Osteoblast (primary cell): ENCODE measurements at regions not wholly inside any gene's neighbourhood (a gene's known extent, or its start where the extent isn't known, plus 50 kb on each side); places are given as distances from the start of the nearest gene placed in this dataset.
A peak's percentile ranks its signal among the peaks of the same experiment; 100 is the strongest.

Experiments used
- DNase-seq: peaks from one replicate; pipeline ENCODE4 v3.0.0; 2011; ENCODE audit warnings: low spot score, mixed read lengths; ENCODE audit not compliant: insufficient read length; ENCODE audit errors: missing footprints
- H2AFZ ChIP-seq: 2 replicates; pipeline ENCODE4 v1.6.0; 2011; ENCODE audit warnings: mild to moderate bottlenecking, low read length
- H3K27ac ChIP-seq: 2 replicates; pipeline ENCODE4 v1.5.1; 2011; ENCODE audit warnings: mild to moderate bottlenecking, low read depth, low read length, moderate library complexity
- H3K27me3 ChIP-seq: 2 replicates; pipeline ENCODE4 v1.6.0; 2012; ENCODE audit warnings: mild to moderate bottlenecking, control low read depth, inconsistent platforms, low read length, moderate library complexity; ENCODE audit not compliant: insufficient read depth
- H3K36me3 ChIP-seq: 2 replicates; pipeline ENCODE4 v1.5.1; 2011; ENCODE audit warnings: mild to moderate bottlenecking, low read length, control low read depth, moderate library complexity; ENCODE audit not compliant: insufficient read depth
- H3K4me1 ChIP-seq: 2 replicates; pipeline ENCODE4 v1.5.1; 2011; ENCODE audit warnings: mild to moderate bottlenecking, low read length, control low read depth, moderate library complexity; ENCODE audit not compliant: insufficient read depth
- H3K4me2 ChIP-seq: 2 replicates; pipeline ENCODE4 v1.6.0; 2011; ENCODE audit warnings: mild to moderate bottlenecking, low read length; ENCODE audit not compliant: insufficient read depth
- H3K4me3 ChIP-seq: fragments of 200-600 bp; sonication (generic); 3 replicates; pipeline ENCODE4 v1.5.1; 2012; ENCODE audit warnings: mild to moderate bottlenecking, low read length, inconsistent platforms; ENCODE audit not compliant: insufficient read depth
- H3K79me2 ChIP-seq: 2 replicates; pipeline ENCODE4 v1.6.0; 2012; ENCODE audit warnings: mild to moderate bottlenecking, low read length, control low read depth, inconsistent platforms; ENCODE audit not compliant: insufficient read depth
- H3K9me3 ChIP-seq: 2 replicates; pipeline ENCODE4 v1.5.1; 2011; ENCODE audit warnings: low read depth, low read length, control low read depth
- H4K20me1 ChIP-seq: 2 replicates; pipeline ENCODE4 v1.6.0; 2012; ENCODE audit warnings: mild to moderate bottlenecking, low read length, control low read depth; ENCODE audit not compliant: insufficient read depth
- TF ChIP-seq, protein P1 (sequence below): IDR thresholded peaks from 2 replicates; pipeline ENCODE4 v1.5.1; 2011; ENCODE audit warnings: mild to moderate bottlenecking, low read depth, low read length, moderate library complexity; ENCODE audit errors: extremely low read depth

DNA sequence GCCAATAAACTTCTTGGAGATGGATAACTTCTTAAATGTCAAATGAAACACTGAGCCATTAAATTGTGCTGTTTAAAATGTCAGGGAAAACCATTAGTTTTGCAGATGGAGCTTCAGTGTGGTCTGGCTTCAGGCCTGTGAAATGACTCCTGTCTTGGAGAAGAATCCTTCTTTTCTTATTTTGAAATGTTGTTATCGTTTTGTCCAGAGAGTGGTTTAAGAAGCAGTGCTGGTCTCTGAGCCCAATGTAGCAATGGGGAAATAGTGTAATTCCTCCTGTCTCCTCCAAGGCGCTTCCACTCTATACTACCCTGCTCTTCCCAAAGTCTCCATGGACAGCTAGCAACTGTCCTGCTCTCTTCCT, 177.6 kb downstream of the REEP3 start:
- H3K9me3 ChIP-seq, result no peaks in the 10 kb centered on the region
- TF ChIP-seq, protein P1, sequence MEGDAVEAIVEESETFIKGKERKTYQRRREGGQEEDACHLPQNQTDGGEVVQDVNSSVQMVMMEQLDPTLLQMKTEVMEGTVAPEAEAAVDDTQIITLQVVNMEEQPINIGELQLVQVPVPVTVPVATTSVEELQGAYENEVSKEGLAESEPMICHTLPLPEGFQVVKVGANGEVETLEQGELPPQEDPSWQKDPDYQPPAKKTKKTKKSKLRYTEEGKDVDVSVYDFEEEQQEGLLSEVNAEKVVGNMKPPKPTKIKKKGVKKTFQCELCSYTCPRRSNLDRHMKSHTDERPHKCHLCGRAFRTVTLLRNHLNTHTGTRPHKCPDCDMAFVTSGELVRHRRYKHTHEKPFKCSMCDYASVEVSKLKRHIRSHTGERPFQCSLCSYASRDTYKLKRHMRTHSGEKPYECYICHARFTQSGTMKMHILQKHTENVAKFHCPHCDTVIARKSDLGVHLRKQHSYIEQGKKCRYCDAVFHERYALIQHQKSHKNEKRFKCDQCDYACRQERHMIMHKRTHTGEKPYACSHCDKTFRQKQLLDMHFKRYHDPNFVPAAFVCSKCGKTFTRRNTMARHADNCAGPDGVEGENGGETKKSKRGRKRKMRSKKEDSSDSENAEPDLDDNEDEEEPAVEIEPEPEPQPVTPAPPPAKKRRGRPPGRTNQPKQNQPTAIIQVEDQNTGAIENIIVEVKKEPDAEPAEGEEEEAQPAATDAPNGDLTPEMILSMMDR, result no peak
- peak overlapping the region; percentile 68 for H3K4me2 ChIP-seq
- H2AFZ ChIP-seq, result peak overlapping the region; percentile 54
- H3K36me3 ChIP-seq, result no peaks in the 10 kb centered on the region
- H3K79me2 ChIP-seq, result no peaks in the 10 kb centered on the region
- no peaks in the 10 kb centered on the region for H3K27me3 ChIP-seq
- peak; percentile 45 for DNase-seq
- no peaks in the 10 kb centered on the region for H4K20me1 ChIP-seq
- H3K4me3 ChIP-seq, result no peak overlapping the region
- H3K27ac ChIP-seq, result peak overlapping the region; percentile 93
- H3K4me1 ChIP-seq, result peaks cover 40% of the 10 kb centered on the region

DNA sequence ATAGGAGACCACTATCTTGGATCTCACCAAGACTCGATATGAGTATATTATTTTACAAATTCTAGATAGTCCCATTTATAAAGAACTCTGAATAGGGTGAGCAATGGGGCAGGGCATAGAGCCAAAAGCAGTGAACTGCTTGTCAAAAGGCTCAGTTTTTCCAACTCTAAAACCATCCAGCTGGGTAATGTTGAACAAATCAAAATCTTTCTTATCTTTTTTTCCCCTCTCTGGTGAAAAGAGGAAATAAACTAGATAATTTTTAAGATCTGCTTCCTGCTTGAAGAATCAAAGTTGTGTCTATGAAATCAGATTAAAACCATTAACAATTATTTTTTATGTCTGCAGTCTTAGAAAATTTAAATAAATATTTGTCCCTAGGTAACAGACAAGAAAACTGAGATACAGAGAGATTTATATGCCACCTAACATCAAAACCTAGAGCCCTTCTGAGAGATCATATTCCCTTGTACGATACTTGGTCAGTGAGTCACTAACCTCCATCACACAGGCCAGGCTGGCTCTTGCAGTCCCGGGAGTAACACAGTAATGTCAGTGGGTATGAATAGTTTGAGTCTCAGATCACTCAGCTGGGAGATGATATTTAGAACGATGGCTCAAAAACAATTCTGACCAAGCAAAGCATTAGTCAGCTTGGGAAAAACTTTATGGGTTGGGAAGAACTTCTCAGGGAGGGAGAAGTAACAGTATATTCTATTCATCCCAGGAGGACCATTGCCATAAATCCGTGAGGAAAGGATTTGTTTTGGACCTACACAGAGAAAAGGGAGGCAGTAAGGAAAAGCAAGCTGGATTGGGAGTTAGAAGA, 178.8 kb downstream of the REEP3 start:
- H3K9me3 ChIP-seq, result no peaks in the 10 kb centered on the region
- TF ChIP-seq, protein P1, result no peak
- H4K20me1 ChIP-seq, result no peaks in the 10 kb centered on the region
- H3K36me3 ChIP-seq, result no peaks in the 10 kb centered on the region
- H3K4me3 ChIP-seq, result peak overlapping the region; percentile 21
- H3K27me3 ChIP-seq, result no peaks in the 10 kb centered on the region
- peak; percentile 61 for DNase-seq
- no peak overlapping the region for H2AFZ ChIP-seq
- peaks cover 40% of the 10 kb centered on the region for H3K4me1 ChIP-seq
- peak overlapping the region; percentile 93 for H3K27ac ChIP-seq
- no peaks in the 10 kb centered on the region for H3K79me2 ChIP-seq
- peak overlapping the region; percentile 68 for H3K4me2 ChIP-seq

DNA sequence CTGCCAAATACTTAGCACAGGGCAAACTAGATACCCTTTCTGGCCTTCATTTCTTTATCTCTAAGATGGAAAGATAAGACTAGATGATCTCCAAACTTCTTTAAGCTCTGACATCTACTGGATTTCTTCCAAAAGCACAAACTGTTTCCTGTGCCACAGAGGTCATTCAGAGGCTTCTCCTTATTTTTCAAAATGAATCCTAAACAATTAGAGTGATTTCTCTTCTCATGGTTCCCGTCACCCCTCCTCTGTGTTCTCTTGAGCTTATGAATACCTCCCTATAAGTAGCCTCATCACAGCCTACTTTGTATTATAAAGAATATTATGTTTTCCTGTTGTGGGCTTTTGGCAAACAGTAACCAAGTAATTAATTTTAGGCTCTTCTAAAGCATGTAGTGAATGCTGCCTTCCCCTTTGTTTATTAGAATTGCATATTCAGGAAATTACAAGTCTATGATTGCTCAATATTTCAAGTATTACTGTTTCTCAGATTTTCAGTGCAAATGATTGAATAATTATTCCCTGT, 179.5 kb downstream of the REEP3 start:
- TF ChIP-seq, protein P1, result no peak
- Histone ChIP-seq H3K36me3 (no peaks in the 10 kb centered on the region), H3K27me3 (no peaks in the 10 kb centered on the region), H2AFZ (no peak overlapping the region), H3K79me2 (no peaks in the 10 kb centered on the region), H3K4me1 (peaks cover 40% of the 10 kb centered on the region), H3K9me3 (no peaks in the 10 kb centered on the region), H4K20me1 (no peaks in the 10 kb centered on the region), H3K27ac (peak overlapping the region; percentile 93), H3K4me2 (peak overlapping the region; percentile 68), H3K4me3 (peak overlapping the region; percentile 21)
- no peak for DNase-seq

DNA sequence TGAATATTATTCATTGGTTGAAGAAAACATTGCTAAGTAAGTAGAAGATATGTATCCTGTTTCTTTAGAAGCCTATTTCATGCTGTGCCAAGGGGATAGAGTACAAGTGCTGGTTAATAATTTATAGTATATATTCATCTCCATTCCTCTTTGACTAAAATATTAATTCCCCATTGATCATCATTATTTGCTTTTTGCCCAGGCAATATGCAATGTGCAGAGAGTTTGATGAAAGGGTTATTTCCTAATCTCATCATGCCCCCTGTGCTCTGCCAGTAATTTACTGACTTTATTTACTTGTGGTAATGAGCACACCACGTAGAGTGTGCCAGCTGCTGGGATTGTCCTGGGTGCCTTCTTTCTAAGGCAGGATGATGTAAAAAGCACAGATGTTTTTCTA, 180.9 kb downstream of the REEP3 start:
- H3K4me1 ChIP-seq, result peaks cover 37% of the 10 kb centered on the region
- H3K9me3 ChIP-seq, result no peaks in the 10 kb centered on the region
- no peaks in the 10 kb centered on the region for H3K27me3 ChIP-seq
- H2AFZ ChIP-seq, result no peak overlapping the region
- TF ChIP-seq, protein P1, result no peak
- H3K27ac ChIP-seq, result no peak overlapping the region
- H3K36me3 ChIP-seq, result no peaks in the 10 kb centered on the region
- DNase-seq, result no peak
- H3K4me3 ChIP-seq, result no peak overlapping the region
- no peaks in the 10 kb centered on the region for H3K79me2 ChIP-seq
- no peak overlapping the region for H3K4me2 ChIP-seq
- H4K20me1 ChIP-seq, result no peaks in the 10 kb centered on the region
